Natural killer cell (primary cell): ENCODE measurements at regions not wholly inside any gene's neighbourhood (a gene's known extent, or its start where the extent isn't known, plus 50 kb on each side); places are given as distances from the start of the nearest gene placed in this dataset.

Source experiments
- ATAC-seq, 3 donors: fragments of 150-1000 bp in 2 of 3; fragments of 200-7000 bp in 1 of 3; cut with Tn5 transposase; 1 replicate in 1 of 3; 2 replicates in 2 of 3; pipeline ENCODE4 v1.10.0; 2021; ENCODE audit warnings: mild to moderate bottlenecking in 2 of 3, moderate library complexity in 2 of 3
- DNase-seq, 2 donors: peaks; one replicate each; pipeline versions ENCODE4 v3.0.0 to v3.0.0-alpha.2; 2013 to 2021; ENCODE audit warnings: mixed read lengths in 1 of 2
- H3K27ac ChIP-seq: one replicate; pipeline ENCODE4 v1.5.1; 2013; ENCODE audit warnings: mild to moderate bottlenecking, low read length
- H3K27me3 ChIP-seq: one replicate; pipeline ENCODE4 v1.6.1; 2013; ENCODE audit warnings: low read length; ENCODE audit not compliant: control insufficient read depth, insufficient read depth
- H3K36me3 ChIP-seq: one replicate; pipeline ENCODE4 v1.6.1; 2013; ENCODE audit warnings: low read length; ENCODE audit not compliant: control insufficient read depth, insufficient read depth
- H3K4me1 ChIP-seq: one replicate; pipeline ENCODE4 v1.6.1; 2013; ENCODE audit warnings: low read length; ENCODE audit not compliant: control insufficient read depth, insufficient read depth
- H3K4me3 ChIP-seq: one replicate; pipeline ENCODE4 v1.5.1; 2013; ENCODE audit warnings: low read length
- H3K9me3 ChIP-seq: one replicate; pipeline ENCODE4 v1.6.1; 2013; ENCODE audit warnings: low read length; ENCODE audit not compliant: control insufficient read depth, insufficient read depth
- H3K27ac Mint-ChIP-seq, 2 donors: one replicate each; pipeline ENCODE4 v1.8.0; 2022; ENCODE audit warnings: mild to moderate bottlenecking in 2 of 2, mixed read lengths in 2 of 2, moderate library complexity in 1 of 2
- H3K27me3 Mint-ChIP-seq, 2 donors: one replicate each; pipeline ENCODE4 v1.8.0; 2022; ENCODE audit warnings: low read depth in 2 of 2, mixed read lengths in 2 of 2
- H3K36me3 Mint-ChIP-seq: one replicate; pipeline ENCODE4 v1.8.0; 2022; ENCODE audit warnings: mixed read lengths
- H3K4me1 Mint-ChIP-seq, 2 donors: one replicate each; pipeline ENCODE4 v1.8.0; 2022; ENCODE audit warnings: mixed read lengths in 2 of 2
- H3K4me3 Mint-ChIP-seq: one replicate; pipeline ENCODE4 v1.8.0; 2022; ENCODE audit warnings: mild to moderate bottlenecking, moderate library complexity, mixed read lengths
- H3K9me3 Mint-ChIP-seq, 2 donors: one replicate each; pipeline ENCODE4 v1.8.0; 2022; ENCODE audit warnings: mixed read lengths in 2 of 2
- WGBS: methylation state at CpG from one replicate; pipeline ENCODE4 v1.1.7; 2013; ENCODE audit warnings: missing lambda C conversion rate; ENCODE audit not compliant: insufficient coverage; 5-methylcytosine and 5-hydroxymethylcytosine counted together
- intact Hi-C: fragments of 100-400 bp; cut with micrococcal nuclease; formaldehyde crosslinking; loops from one replicate; pipeline ENCODE4 v1.14.2; 2022
- TF ChIP-seq, protein P1 (sequence below): fragments of 200-600 bp; IDR thresholded peaks from one replicate; pipeline ENCODE4 v1.8.0; 2022; ENCODE audit warnings: antibody characterized with exemption

DNA sequence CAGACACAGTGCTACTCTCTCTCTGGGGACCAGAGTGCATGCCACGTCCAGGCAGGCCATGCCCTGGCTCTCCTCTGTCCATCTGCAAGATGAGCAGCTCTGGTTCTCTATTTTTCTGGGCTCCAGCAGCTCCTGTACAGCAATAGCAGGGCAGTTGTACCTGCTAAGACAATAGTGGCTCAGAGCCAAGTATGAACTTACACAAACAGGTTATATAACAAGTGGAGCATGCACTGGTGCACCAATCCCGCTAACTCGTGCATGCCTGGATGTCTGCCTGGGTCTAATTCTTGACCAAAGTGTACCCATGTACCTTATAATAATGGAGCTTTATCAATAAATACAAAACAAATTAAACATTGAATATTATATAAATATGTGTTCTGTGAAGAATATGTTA lies 392.3 kb downstream of the CENPC start:
- Mint-ChIP-seq H3K9me3 (peaks cover 4 to 7% of the 10 kb centered on the region in 2 donors), H3K27ac (no peak overlapping the region), H3K4me3 (no peak overlapping the region), H3K4me1 (no peaks in the 10 kb centered on the region), H3K36me3 (no peaks in the 10 kb centered on the region), H3K27me3 (no peaks in the 10 kb centered on the region)
- no peak for ATAC-seq
- WGBS: 75% methylated on average over 3 of the region's 3 CpGs
- Histone ChIP-seq H3K27me3 (no peaks in the 10 kb centered on the region), H3K4me3 (no peak overlapping the region), H3K4me1 (no peaks in the 10 kb centered on the region), H3K27ac (no peak overlapping the region), H3K36me3 (no peaks in the 10 kb centered on the region), H3K9me3 (peaks cover 5% of the 10 kb centered on the region)
- no peak for DNase-seq
- TF ChIP-seq, protein P1, sequence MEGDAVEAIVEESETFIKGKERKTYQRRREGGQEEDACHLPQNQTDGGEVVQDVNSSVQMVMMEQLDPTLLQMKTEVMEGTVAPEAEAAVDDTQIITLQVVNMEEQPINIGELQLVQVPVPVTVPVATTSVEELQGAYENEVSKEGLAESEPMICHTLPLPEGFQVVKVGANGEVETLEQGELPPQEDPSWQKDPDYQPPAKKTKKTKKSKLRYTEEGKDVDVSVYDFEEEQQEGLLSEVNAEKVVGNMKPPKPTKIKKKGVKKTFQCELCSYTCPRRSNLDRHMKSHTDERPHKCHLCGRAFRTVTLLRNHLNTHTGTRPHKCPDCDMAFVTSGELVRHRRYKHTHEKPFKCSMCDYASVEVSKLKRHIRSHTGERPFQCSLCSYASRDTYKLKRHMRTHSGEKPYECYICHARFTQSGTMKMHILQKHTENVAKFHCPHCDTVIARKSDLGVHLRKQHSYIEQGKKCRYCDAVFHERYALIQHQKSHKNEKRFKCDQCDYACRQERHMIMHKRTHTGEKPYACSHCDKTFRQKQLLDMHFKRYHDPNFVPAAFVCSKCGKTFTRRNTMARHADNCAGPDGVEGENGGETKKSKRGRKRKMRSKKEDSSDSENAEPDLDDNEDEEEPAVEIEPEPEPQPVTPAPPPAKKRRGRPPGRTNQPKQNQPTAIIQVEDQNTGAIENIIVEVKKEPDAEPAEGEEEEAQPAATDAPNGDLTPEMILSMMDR: no peak
- intact Hi-C loops: no loop called here

DNA sequence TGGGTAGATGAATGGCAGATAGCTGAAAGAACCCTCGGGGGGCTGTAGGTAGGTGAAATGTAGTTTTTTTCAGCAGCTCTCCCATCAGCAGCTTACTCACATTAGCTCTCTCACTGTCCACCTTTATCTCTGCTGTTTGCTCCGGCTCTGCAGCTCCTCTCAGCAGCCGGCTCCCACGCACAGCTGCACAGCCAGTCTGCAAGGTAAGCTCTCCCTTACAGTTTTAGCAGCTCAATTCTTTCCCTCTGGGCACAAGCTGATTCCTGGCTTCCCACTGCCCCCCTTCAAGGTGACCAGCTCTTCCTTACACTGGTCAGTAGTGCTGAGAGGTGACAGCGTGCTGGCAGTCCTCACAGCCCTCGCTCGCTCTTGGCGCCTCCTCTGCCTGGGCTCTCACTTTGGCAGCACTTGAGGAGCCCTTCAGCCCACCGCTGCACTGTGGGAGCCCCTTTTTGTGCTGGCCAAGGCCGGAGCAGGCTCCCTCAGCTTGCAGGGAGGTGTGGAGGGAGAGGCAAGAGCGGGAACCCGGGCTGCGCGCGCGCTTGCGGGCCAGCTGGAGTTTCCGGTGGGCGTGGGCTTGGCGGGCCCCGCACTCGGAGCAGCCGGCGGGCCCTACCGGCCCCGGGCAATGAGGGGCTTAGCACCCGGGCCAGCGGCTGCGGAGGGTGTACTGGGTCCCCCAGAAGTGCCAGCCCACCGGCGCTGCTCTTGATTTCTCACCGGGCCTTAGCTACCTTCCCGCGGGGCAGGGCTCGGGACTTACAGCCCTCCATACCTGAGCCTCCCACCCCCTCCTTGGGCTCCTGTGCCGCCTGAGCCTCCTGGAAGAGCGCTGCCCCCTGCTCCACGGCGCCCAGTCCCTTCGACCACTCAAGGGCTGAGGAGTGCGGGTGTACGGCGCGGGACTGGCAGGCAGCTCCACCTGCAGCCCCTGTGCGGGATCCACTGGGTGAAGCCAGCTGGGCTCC lies 393.6 kb downstream of the CENPC start:
- Histone ChIP-seq H3K4me3 (no peak overlapping the region), H3K36me3 (no peaks in the 10 kb centered on the region), H3K27me3 (no peaks in the 10 kb centered on the region), H3K4me1 (no peaks in the 10 kb centered on the region), H3K27ac (no peak overlapping the region), H3K9me3 (peaks cover 5% of the 10 kb centered on the region)
- Mint-ChIP-seq H3K4me3 (no peak overlapping the region), H3K9me3 (peaks cover 4 to 7% of the 10 kb centered on the region in 2 donors), H3K27me3 (no peaks in the 10 kb centered on the region), H3K27ac (no peak overlapping the region), H3K4me1 (no peaks in the 10 kb centered on the region), H3K36me3 (no peaks in the 10 kb centered on the region)
- no peak for ATAC-seq
- intact Hi-C loops: no loop called here
- 87% methylated on average over 44 of the region's 45 CpGs for WGBS
- DNase-seq: no peak
- TF ChIP-seq, protein P1: no peak

DNA sequence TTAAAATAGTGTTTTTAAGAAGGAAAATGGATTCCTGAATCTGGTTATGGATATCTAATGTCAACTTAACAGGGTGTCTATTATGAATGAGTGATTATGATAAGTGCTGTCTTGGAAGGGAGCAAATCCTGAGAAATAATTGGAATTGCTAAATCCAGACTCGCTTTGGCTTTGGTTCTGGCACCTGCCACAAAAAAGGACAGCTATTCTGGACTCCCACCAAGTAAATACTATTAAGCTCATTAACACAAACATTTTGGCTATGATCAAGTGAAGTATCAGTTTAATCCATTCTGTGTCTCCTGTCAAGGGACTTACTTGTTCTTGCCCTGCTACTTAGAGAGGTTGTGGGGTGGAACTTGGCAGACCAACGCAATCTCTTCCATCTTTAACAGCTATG lies 403.7 kb downstream of the CENPC start:
- Mint-ChIP-seq H3K27me3 (no peaks in the 10 kb centered on the region), H3K36me3 (no peaks in the 10 kb centered on the region), H3K4me1 (no peaks in the 10 kb centered on the region), H3K9me3 (peaks cover 7 to 10% of the 10 kb centered on the region in 2 donors), H3K4me3 (no peak overlapping the region), H3K27ac (no peak overlapping the region)
- intact Hi-C loops: no loop called here
- TF ChIP-seq, protein P1: no peak
- H3K27me3 ChIP-seq: no peaks in the 10 kb centered on the region
- no peaks in the 10 kb centered on the region for H3K9me3 ChIP-seq
- no peaks in the 10 kb centered on the region for H3K36me3 ChIP-seq
- H3K4me3 ChIP-seq: no peak overlapping the region
- no peak overlapping the region for H3K27ac ChIP-seq
- H3K4me1 ChIP-seq: no peaks in the 10 kb centered on the region
- no peak for DNase-seq
- 69% methylated on average over 1 of the region's 2 CpGs for WGBS
- no peak for ATAC-seq
